Thyroid gland (tissue), 4 donors: ENCODE measurements at regions not wholly inside any gene's neighbourhood (a gene's known extent, or its start where the extent isn't known, plus 50 kb on each side); places are given as distances from the start of the nearest gene placed in this dataset.

Source experiments
- POLR2A ChIP-seq, 2 donors: fragments of 450-650 bp; IDR thresholded peaks; one replicate each; pipeline ENCODE4 v1.6.1; 2017; ENCODE audit warnings: antibody characterized with exemption in 2 of 2, mild to moderate bottlenecking in 2 of 2, moderate library complexity in 1 of 2
- TF ChIP-seq, protein P1 (sequence below), 6 experiments: fragments of 200-600 bp in 3 of 6; fragments of 450-650 bp in 3 of 6; sonication (generic) in 3 of 6; IDR thresholded peaks; one replicate each; pipeline ENCODE4 v1.5.1; 2016 to 2019; ENCODE audit warnings: antibody characterized with exemption in 6 of 6, mild to moderate bottlenecking in 2 of 6, inconsistent platforms in 1 of 6, moderate library complexity in 1 of 6

DNA sequence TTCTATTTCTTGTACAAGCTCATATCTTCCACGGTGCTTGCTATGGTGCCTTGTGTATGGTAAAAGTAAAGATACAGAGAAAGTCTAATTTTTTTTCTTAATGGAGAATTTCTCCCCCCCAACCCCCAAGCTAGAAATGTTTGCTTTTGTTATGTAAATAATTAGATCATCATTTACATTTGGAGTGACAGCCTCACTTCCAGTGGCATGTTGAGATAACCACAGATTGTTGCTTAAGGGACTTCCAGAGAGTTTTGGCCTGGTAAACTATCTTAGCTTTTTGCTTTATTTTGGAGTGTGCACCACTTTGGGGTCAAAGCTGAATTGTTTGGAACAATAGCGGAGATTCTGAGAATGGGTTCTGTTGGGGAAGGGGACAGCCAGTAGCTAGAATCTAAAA, 129.7 kb downstream of the ZNF365 start:
- TF ChIP-seq POLR2A (IDR thresholded peaks at IDR 0.05) = no peak
- TF ChIP-seq, protein P1, sequence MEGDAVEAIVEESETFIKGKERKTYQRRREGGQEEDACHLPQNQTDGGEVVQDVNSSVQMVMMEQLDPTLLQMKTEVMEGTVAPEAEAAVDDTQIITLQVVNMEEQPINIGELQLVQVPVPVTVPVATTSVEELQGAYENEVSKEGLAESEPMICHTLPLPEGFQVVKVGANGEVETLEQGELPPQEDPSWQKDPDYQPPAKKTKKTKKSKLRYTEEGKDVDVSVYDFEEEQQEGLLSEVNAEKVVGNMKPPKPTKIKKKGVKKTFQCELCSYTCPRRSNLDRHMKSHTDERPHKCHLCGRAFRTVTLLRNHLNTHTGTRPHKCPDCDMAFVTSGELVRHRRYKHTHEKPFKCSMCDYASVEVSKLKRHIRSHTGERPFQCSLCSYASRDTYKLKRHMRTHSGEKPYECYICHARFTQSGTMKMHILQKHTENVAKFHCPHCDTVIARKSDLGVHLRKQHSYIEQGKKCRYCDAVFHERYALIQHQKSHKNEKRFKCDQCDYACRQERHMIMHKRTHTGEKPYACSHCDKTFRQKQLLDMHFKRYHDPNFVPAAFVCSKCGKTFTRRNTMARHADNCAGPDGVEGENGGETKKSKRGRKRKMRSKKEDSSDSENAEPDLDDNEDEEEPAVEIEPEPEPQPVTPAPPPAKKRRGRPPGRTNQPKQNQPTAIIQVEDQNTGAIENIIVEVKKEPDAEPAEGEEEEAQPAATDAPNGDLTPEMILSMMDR (IDR thresholded peaks at IDR 0.05) = no peak
